ENCODE measurements at regions not wholly inside any gene's neighbourhood (a gene's known extent, or its start where the extent isn't known, plus 50 kb on each side); places are given as distances from the start of the nearest gene placed in this dataset.

- no peak for DNase-seq
Observed at GRCh38 chr4:176902710-176903323, 110.1 kb upstream of the VEGFC start.

GRCh38 chr4:176906709-176907108 lies 114.0 kb upstream of the VEGFC start:
- no peak for DNase-seq

DNA sequence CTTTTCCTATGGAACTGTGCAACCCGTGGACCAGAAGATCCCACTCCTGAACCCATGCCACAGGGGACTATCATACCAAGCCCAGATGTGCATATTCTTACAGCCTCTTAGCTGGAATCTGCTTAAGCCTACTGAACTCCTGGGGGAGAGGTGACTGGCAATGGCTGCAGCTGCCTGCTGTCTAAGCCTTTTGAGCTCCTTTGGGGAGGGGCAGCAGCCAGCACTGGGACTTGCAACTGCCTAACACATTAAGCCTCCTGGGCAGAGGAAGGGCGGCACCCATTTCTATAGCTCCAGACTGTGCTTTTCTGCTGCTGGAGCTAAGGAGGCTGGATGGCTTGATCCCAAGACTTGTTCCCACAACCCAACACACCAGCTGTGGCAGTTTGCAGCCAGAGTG lies 117.9 kb upstream of the VEGFC start:
- no peak for DNase-seq

- DNase-seq, result no peak
Observed at GRCh38 chr4:176919631-176920030, 126.9 kb upstream of the VEGFC start.

- DNase-seq, result no peak
Observed at GRCh38 chr4:176920694-176921093, 128.0 kb upstream of the VEGFC start.

DNA sequence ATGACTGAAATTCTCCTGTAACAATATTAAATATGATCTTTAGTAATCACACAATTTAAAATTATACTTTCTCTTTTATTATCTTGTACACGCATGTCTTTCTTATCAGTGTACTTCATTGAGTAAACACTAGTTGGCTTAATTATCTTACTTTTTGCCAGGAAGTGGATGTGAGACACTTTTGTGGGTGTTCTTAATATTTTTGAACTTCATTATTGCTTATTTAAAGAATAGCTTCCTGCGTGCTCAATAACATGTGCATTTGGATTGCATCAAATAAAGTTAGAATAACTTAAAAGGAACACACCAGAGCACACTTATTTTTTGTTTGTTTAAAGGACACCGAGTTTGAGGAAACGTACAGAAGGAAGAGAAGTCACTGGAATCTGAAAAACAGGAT lies 128.5 kb upstream of the VEGFC start:
- no peak for DNase-seq

DNA sequence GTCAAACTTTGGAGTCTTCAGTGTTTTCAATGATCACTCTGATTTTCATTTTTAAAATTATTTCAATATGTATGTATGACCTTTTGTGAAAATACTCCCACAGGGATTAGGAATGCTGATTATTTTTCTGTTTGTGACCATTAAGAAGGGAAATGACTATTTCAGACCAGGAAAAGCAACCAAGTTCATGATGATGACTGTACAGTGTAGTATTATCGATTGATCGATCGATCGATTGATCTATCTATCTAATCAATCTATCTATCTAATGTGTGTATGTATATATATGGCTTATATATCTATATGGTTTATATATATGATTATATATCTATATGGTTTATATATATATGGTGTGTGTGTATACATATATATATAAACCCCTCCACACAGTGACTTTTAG lies 131.5 kb upstream of the VEGFC start:
- no peak for DNase-seq

GRCh38 chr4:176925962-176926361 lies 133.2 kb upstream of the VEGFC start:
- no peak for DNase-seq

- no peak for DNase-seq
Observed at GRCh38 chr4:176927117-176927516, 134.4 kb upstream of the VEGFC start.

DNA sequence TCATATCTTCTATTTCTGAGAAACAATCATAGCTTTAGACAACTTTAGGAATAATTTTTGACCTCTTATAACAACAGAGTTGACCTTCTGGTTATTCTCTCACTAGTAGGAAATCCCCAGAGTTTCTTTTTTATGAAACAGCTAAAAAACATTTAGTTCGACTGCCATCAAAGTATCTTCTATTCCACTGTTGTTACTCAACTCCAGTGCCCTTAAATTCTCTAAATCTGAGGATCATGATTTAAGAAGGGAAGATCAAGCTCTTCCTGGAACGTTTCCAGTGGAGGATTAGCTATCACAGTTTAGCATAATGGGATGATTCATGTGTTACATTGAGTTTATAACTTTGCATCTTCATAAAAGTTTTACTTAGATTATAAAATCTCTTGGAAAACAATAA lies 134.9 kb upstream of the VEGFC start:
- no peak for DNase-seq

- DNase-seq, result no peak
Observed at GRCh38 chr4:176939445-176939844, 146.7 kb upstream of the VEGFC start.

GRCh38 chr4:176945334-176945733 lies 152.6 kb upstream of the VEGFC start:
- DNase-seq, result no peak

DNA sequence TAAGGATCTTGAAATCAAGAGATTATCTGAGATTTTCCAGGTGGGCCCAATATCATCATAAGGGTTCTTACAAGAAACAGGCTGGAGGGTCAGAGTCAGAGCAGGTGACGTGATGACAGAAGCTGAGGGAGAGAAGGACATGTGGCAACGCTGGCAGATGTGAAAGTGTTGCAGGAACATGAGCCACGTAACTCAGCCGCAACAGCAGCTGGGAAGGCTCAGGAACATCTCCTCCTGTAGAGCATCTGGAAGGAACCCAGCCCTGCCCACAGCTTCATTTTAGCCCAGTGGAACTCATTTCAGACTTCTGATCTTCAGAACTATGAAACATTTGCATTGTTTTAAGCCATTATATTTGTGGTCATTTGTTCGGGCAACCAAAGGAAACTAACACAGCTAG lies 156.3 kb upstream of the VEGFC start:
- DNase-seq, result no peak

- no peak for DNase-seq
Observed at GRCh38 chr4:176953021-176953420, 160.3 kb upstream of the VEGFC start.

- no peak for DNase-seq
Observed at GRCh38 chr4:176957353-176958118, 164.8 kb upstream of the VEGFC start.

DNA sequence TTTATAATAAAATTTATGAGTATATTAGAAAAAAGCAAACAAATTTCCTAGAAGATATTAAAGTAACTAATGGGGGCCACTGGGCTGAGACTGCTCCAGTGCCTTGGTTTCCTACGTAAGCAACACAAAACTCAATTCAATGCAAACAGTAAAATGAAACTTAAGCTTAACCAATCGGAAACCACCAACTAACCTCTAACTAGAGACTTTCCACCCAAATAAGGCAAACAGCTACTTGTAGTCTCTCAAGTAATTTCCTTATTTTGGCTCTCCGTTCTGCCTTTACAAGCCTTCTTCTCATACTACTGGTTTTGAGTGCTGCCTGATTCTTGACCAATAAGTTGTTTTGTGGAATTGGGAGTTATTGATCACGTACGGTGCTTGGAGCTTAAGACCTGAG lies 167.3 kb upstream of the VEGFC start:
- no peak for DNase-seq

- no peak for DNase-seq
Observed at GRCh38 chr4:176963121-176963520, 170.4 kb upstream of the VEGFC start.

GRCh38 chr4:176964116-176964691 lies 171.5 kb upstream of the VEGFC start:
- DNase-seq, result no peak

- no peak for DNase-seq
Observed at GRCh38 chr4:176967586-176967985, 174.9 kb upstream of the VEGFC start.

DNA sequence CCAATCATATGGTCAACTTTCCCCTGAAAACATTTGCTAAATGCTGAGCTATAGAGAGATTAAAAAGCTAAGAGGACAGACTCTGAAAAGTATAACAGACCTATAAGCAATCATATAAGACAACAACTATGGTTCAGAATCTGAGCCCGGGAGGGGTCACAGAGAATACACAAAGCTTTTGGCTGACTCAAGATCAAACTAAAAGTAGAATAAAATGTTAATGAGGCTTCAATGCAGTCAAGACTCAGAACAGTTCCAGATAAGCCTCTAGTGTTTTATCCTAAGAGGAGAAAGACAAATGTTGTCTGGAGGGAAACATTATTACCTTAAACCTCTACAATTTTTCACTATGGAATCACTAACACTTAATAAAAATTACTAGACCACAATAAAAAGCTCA lies 175.4 kb upstream of the VEGFC start:
- DNase-seq, result no peak

- no peak for DNase-seq
Observed at GRCh38 chr4:176969011-176969410, 176.3 kb upstream of the VEGFC start.

GRCh38 chr4:176970853-176971252 lies 178.1 kb upstream of the VEGFC start:
- no peak for DNase-seq

DNA sequence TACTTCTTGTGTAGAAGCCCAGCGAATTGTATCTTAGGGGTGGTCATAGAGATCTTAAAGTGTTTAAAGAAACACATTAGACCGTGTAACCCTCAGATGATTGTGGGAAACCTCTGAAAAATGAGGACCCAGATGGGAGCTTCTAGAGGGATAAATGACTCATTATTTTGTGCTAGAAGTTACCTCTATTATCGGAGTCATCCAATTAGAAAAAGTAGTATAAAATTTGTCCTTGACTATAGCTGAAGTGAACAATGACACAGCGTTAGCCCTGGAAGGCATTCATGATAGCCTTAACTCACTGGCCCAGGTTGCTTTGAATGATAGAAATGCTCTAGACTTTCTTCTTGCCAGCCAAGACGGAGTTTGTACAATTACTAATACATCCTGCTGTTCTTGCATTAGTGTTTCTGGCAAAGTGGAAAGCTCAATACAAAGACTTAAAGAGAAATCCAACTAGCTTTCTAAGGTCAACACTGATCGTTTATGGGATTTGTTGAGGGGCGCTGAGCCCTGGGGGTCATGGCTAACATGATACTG lies 178.9 kb upstream of the VEGFC start:
- DNase-seq, result no peak

DNA sequence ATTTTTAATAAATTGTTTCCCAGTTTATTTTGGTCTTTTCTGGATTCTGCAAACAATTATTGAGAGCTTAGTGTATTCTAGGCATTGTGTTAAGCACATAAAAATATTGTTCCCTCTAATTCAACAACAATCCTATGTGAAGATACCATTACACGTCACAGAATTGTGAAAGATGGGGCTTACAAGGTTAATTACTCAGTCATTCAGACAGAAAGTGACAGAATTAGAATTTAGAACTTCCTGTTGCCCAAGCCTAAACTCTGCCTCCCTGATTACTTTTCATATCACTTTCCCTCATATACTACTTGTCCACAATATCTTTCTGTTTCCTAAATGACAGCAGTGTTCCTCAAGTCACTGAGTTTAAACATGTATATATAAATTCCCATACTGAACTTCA lies 186.7 kb upstream of the VEGFC start:
- no peak for DNase-seq
